AG04449 (cell line): ENCODE measurements at regions not wholly inside any gene's neighbourhood (a gene's known extent, or its start where the extent isn't known, plus 50 kb on each side); places are given as distances from the start of the nearest gene placed in this dataset.
"Not testable (repeated sequence)": the region's sequence is repeated elsewhere in the genome, so short reads cannot be mapped to it uniquely, and the experiment has no call there.

ENCODE experiments used
- CTCF ChIA-PET: fragments of 350-600 bp; formaldehyde crosslinking; extraction: SDS; loops from one replicate; lab custom pipeline; 2021; ENCODE audit warnings: antibody characterized with exemption; lab: Yijun Ruan, JAX
- POLR2A ChIA-PET: fragments of 400-600, 350-600 bp; formaldehyde crosslinking; extraction: SDS; loops from one replicate; lab custom pipeline; 2020; ENCODE audit warnings: antibody characterized with exemption, inconsistent platforms; lab: Yijun Ruan, JAX
- DNase-seq: peaks from one replicate; pipeline ENCODE4 v3.0.0-alpha.2; 2010; ENCODE audit warnings: low read depth, low spot score
- H3K4me3 ChIP-seq: 2 replicates; pipeline ENCODE4 v1.5.1; 2011; ENCODE audit warnings: low read depth, mild to moderate bottlenecking, control low read depth, low read length
- CTCF ChIP-seq: IDR thresholded peaks from one replicate; pipeline ENCODE4 v1.5.1; 2011; ENCODE audit warnings: mild to moderate bottlenecking, moderate library complexity, low read length, control low read depth, inconsistent platforms; ENCODE audit not compliant: insufficient read depth; ENCODE audit errors: missing control alignments

GRCh38 chr4:107772269-107772668 is 52.2 kb upstream of the PAPSS1 start:
- DNase-seq, POLR2A ChIA-PET, H3K4me3 ChIP-seq: not testable (repeated sequence)
- CTCF ChIA-PET, result interaction anchor here (7.8 kb wide), 1 partner anchor 15 kb away, joined by 53 read pairs; no protein-coding TSS in a partner anchor

GRCh38 chr4:107774681-107775080 is 50.1 kb upstream of the SGMS2 start:
- no peak overlapping the region for H3K4me3 ChIP-seq
- CTCF ChIA-PET, result interaction anchor here (0.9 kb wide), 1 partner anchor 17 kb away, joined by 4 read pairs; no protein-coding TSS in a partner anchor
- POLR2A ChIA-PET, result no interaction called here
- no peak for DNase-seq
- no peak for TF ChIP-seq CTCF
